ENCODE measurements at regions not wholly inside any gene's neighbourhood (a gene's known extent, or its start where the extent isn't known, plus 50 kb on each side); places are given as distances from the start of the nearest gene placed in this dataset.

DNA sequence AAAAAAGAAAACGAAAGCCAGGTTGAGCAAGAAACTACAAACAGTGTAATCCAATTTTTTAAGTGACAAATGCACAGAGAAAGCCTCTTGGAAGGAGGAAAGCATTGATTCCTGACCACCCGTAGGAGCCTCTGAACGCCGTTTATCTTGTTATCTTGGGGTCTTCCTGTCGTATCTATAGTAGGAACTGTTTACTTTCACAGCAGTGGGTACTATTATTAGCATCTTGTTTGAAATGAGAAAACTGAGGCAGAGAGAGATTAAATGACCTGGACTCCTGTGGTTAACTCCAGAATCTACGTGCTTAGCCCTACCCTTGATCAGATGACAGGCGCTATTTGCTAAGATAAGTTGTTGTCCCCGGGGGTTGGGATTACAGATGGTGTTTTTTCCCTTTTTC, 196.7 kb upstream of the FOXF1 start:
- TF ChIP-seq POLR2A (IDR thresholded peaks at IDR 0.05), result no peak
- TF ChIP-seq, protein P1, sequence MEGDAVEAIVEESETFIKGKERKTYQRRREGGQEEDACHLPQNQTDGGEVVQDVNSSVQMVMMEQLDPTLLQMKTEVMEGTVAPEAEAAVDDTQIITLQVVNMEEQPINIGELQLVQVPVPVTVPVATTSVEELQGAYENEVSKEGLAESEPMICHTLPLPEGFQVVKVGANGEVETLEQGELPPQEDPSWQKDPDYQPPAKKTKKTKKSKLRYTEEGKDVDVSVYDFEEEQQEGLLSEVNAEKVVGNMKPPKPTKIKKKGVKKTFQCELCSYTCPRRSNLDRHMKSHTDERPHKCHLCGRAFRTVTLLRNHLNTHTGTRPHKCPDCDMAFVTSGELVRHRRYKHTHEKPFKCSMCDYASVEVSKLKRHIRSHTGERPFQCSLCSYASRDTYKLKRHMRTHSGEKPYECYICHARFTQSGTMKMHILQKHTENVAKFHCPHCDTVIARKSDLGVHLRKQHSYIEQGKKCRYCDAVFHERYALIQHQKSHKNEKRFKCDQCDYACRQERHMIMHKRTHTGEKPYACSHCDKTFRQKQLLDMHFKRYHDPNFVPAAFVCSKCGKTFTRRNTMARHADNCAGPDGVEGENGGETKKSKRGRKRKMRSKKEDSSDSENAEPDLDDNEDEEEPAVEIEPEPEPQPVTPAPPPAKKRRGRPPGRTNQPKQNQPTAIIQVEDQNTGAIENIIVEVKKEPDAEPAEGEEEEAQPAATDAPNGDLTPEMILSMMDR (IDR thresholded peaks at IDR 0.05), result no peak

Data from lower leg skin (tissue), 3 donors.